H4 (cell line): ENCODE measurements at regions not wholly inside any gene's neighbourhood (a gene's known extent, or its start where the extent isn't known, plus 50 kb on each side); places are given as distances from the start of the nearest gene placed in this dataset.

ENCODE experiments used
- DNase-seq: peaks from one replicate; pipeline ENCODE4 v3.0.0-alpha.2; 2015; ENCODE audit warnings: low spot score

- no peak for DNase-seq
These were observed 50.4 kb upstream of the NECTIN1 start for GRCh38 chr11:119779195-119780071.
